22Rv1 (cell line): ENCODE measurements at regions not wholly inside any gene's neighbourhood (a gene's known extent, or its start where the extent isn't known, plus 50 kb on each side); places are given as distances from the start of the nearest gene placed in this dataset.

ENCODE experiments used
- H3K27ac ChIP-seq: fragments of 450-650 bp; 2 replicates; pipeline ENCODE4 v1.5.1; 2017
- CTCF ChIP-seq: fragments of 450-650 bp; IDR thresholded peaks from 2 replicates; pipeline ENCODE4 v1.5.1; 2017; ENCODE audit warnings: mild to moderate bottlenecking
- ZFX ChIP-seq: fragments of 450-650 bp; IDR thresholded peaks from 2 replicates; pipeline ENCODE4 v1.6.1; 2017; ENCODE audit warnings: antibody characterized with exemption, borderline replicate concordance

- no peak overlapping the region for H3K27ac ChIP-seq
- TF ChIP-seq ZFX (no peak), CTCF (no peak)
Measured at GRCh38 chr16:86354641-86355513, 155.4 kb upstream of the FOXF1 start.

GRCh38 chr16:86355531-86355930 lies 154.8 kb upstream of the FOXF1 start:
- no peak overlapping the region for H3K27ac ChIP-seq
- TF ChIP-seq CTCF (no peak), ZFX (no peak)

GRCh38 chr16:86355951-86356350 lies 154.4 kb upstream of the FOXF1 start:
- H3K27ac ChIP-seq: no peak overlapping the region
- no peak for TF ChIP-seq ZFX
- TF ChIP-seq CTCF: no peak

GRCh38 chr16:86356804-86357203 lies 153.5 kb upstream of the FOXF1 start:
- no peak overlapping the region for H3K27ac ChIP-seq
- no peak for TF ChIP-seq CTCF
- no peak for TF ChIP-seq ZFX

GRCh38 chr16:86357303-86357702 lies 153.0 kb upstream of the FOXF1 start:
- no peak overlapping the region for H3K27ac ChIP-seq

GRCh38 chr16:86357950-86358349 lies 152.4 kb upstream of the FOXF1 start:
- H3K27ac ChIP-seq: no peak overlapping the region
- no peak for TF ChIP-seq ZFX
- no peak for TF ChIP-seq CTCF

More at GRCh38 chr16:86357303-86357702, 153.0 kb upstream of the FOXF1 start:
- TF ChIP-seq CTCF: no peak
- no peak for TF ChIP-seq ZFX

GRCh38 chr16:86359571-86359970 lies 150.8 kb upstream of the FOXF1 start:
- TF ChIP-seq CTCF (no peak), ZFX (no peak)
- no peak overlapping the region for H3K27ac ChIP-seq
